GM21717 (cell line): ENCODE measurements at regions not wholly inside any gene's neighbourhood (a gene's known extent, or its start where the extent isn't known, plus 50 kb on each side); places are given as distances from the start of the nearest gene placed in this dataset.
"Not testable (repeated sequence)": the region's sequence is repeated elsewhere in the genome, so short reads cannot be mapped to it uniquely, and the experiment has no call there.

Source experiments
- ATAC-seq: cut with Tn5 transposase; IDR thresholded peaks from one replicate; pipeline ENCODE4 v1.9.1; 2021; ENCODE audit warnings: mild to moderate bottlenecking, moderate library complexity; ENCODE audit not compliant: unreplicated experiment

DNA sequence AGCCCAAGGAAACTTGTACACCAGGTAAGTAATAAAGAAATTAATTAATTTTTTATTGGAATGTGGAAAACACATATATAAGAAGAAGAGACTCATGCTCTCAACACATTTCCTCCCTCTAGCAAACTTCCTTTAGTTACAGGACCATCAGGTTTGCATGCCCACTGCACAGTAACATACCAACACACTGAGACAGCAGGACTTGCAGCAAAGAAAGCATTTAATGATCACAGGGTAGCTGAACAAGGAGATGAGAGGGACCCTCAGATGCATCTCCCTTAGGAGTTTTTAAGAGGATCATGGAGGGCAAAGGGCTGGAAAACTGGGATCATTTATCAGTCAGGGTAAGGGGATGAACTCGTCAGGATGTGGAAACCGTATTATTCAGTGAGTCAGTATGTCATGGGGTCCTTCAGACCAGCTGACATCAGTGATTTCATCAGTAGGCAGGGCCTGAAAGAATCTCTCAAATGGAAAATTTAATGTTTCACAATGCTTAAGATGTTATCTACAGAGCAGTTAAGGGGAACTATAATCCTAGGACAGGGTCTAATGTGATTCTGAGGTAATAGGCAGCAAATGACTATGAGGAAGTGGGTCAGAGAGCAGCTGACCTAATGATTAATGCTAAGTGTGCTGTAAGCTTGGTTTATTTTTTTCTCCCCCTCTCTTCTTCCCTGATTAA, 193.8 kb upstream of the RND3 start:
- no peak for ATAC-seq

DNA sequence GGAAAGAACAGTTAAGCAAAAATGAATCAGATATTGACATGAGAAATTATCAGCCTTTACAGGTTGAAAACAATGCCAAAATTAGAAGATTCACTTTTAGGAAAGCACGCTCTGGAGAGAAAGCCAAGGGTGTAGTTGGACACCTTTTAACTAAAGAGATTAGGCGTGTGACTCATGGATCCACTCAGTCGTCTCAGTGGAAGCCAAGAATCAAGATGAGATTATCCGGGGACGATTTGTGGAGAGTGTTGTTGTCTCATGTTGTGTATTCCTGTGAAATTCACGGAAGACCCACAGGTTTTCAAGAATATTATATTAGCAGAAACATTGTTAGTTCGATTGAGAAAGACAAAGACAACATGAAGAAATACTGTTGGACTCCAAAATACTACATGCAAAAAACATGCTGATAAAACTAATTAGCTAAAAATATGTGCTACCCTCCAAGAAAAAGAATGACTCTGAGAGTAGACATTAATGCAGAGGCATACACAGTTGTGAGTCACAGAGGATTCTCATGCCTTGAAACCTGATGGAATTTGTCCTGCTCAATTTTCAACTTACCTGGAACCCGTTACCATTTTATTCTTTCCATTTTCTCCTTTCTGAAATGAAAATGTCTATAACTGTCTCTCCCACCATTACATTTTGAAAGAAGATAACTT, 192.1 kb upstream of the RND3 start:
- no peak for ATAC-seq

DNA sequence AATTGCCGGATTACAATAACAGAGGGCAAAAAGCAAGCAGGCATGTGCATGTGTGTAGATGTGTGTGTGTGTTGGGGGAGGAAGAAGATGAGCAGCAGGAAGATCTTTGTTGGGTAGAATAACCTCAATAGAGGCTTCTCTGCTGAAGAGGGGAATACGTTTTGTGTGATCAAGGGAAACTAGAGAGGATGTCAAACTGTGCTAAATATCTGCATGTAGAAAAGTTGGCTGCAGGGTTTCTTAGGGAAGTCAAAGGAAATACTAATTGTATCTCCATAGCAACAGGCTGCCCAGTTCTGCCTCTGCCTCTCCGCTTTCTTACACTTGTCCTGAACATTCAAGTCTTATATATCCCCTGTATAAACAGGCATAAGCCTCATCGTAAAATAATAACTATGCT, 190.1 kb upstream of the RND3 start:
- ATAC-seq: no peak

DNA sequence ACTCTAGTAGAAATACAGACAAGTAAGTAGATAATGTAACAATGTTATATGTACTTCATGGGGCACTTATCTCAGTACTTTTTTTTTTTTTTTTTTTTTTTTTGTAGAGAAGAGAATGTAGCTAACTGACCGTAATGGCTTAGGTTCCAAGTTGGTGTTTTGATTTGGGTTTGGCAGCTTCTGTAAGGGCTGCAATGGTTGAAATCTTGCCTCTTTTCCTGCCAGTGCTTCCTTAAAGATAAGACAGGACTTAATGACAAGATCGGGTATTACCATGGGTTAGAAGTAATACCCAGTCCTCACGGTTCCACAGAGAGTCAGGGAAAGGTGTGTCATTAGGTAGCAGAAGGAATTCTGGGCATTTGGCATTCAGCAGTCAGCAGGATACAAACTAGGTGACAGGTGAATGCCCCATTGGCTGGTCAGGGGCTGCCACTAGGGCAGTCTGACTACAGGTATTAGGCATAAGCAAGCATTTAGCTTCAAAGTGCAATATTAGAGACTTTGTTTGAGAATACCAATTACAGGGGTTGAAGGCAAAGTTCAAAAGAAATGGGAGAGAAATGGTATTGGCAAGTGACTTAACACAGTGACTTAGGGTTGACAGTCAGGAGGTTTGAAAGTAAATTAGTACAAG, 189.4 kb upstream of the RND3 start:
- ATAC-seq: no peak

DNA sequence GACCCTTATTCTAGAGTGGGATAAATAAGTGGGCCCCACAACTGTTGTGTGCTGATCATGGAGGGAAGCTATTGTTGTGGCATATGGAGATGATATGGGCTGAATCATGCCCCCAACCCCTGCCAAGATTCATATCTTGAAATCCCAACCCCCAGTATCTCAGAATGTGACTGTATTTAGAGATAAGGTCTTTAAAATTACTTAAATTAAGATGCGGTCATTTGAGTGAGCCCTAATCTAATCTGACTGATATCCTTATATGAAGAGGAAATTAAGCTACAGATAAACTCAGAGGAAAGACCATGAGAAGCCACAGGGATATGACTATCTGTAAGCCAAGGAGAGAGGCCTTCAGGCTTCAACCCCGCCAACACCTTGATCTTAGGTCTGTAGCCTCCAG, 188.3 kb upstream of the RND3 start:
- no peak for ATAC-seq

DNA sequence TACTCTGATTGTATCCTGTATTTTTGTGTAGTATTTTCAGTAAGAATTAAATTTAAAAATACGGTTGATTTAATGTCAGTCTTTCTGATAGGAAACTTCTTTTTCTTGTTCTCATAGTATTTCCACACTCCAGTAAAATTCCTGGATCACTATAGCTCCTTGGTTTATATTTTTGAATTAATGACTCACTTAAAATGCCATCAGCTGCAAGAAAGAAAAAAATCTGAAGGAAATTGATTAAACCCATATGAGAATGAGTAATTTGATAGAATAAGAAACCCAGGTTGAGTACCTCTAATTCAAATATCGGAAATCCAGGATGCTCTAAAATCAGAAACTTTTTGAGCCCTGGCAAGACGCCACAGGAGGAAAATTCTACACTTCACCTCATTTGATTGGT, 186.8 kb upstream of the RND3 start:
- ATAC-seq: no peak

DNA sequence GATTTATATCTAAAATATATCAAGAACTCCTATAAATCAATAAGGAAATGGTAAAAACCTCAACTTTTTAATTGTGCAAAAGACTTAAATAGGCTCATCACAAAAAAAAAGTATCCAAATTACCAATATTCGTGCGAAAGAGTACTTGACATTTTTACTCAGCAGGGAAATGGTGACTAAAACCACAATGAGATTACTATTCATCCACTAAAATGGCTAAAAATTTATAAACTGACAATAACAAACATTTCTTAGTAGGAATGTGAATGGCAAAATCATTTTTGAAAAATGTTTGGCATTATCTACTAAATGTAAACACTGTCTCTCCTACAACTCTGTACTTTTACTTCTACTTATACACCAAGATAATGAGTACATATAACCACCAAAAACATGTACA, 184.8 kb upstream of the RND3 start:
- no peak for ATAC-seq

DNA sequence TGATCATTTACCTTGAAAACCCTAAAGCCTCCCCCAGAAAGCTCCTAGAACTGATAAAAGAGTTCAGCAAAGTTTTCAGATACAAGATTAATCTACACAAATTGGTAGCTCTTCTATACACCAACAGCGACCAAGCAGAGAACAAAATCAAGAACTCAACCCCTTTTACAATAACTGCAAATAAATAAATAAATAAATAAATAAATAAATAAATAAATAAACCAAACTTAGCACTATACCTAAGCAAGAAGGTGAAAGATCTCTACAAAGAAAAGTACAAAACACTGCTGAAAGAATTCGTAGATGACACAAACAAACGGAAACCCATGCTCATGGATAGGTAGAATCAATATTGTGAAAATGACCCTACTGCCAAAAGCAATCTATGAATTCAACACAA, 182.0 kb upstream of the RND3 start:
- ATAC-seq: no peak

DNA sequence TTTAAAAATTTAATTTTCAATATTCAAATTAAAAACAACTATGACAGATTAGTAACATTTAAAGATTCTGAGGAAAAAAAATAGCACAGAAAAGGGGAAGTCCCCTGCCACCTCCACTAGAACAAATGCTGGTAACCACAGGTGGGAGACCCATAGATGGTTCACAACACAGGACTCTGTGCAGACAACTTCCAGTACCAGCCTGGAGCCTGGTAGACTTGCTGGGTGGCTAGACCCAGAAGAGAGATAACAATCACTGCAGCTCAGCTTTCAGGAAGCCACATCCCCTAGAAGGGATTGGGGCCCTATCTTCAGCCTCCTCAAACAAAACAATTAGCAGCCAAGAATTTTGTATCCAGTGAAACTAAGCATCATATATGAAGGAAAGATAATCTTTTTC, 179.6 kb upstream of the RND3 start:
- ATAC-seq: not testable (repeated sequence)

DNA sequence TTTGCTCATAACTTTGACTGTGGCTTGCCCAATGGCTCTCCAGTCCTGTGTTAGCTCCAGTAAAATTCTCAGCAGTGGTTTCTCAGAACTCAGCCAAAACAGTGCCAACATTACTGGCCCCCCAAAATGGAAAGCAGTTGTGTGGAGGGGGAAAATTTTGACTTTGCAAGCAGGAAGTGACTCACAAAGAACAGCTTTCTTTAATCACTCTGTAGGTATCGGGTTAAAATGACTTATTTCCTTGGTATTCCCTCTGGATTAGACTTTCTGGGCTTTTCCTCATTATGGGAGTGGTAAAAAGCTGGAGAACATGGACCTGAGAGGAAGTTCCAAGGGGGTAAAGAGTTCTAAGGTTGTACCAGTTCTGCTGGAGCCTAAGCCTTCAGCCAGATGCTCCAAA, 175.7 kb upstream of the RND3 start:
- ATAC-seq: no peak

DNA sequence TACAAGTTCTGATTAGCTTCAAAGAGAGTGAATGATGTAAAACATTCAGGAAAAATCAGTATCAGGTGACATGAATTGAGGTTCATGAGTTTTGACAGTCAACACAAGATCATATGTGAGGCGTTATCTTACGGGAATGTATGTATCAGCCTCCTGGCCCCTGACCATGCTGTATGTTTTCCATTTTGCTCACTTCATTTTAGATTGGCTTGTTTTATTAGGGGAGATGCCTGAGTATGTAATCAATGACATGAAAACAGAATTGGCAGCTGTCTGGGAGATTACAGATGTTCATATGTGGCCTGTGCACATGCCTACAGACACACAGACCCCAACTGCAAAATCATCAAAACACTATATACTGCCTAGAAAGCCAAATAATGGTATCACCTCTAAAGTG, 168.5 kb upstream of the RND3 start:
- ATAC-seq: no peak

DNA sequence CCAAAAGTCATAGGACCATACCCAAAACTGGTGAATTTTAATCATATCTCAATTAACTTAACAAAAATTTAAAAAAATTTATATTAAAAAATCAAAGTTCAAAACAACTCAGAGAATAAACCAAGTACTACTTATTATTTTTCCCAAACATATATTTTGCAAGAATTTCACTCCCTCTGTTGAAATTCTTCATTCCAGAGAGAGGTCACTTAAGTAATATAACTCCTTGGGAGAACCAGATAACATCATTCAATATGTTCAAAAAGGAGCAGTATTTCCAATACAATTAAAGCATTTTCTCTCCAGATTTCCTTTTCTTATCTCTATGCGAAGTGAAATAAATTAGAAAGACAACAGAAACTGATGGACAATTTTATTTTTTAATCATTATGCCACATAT, 165.9 kb upstream of the RND3 start:
- ATAC-seq: no peak

DNA sequence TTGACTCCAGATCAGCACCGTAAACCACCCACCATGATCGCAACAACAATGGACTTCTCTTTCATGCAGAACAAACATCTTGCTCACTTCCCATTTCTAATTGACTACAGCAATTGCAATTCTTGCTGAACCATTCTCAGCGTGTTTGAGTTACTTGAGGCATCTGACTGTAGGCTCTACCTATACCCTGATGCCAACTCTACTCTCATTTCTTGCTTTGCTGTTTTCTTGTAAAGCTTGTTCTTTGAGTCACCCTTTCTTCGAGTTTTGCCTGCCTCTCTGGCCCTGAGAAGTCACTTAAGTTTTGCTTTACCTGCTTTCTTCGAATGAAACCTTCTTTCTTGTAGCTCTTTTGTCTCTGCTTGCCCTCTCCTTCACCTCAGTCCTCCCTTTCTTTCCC, 160.5 kb upstream of the RND3 start:
- ATAC-seq: no peak

DNA sequence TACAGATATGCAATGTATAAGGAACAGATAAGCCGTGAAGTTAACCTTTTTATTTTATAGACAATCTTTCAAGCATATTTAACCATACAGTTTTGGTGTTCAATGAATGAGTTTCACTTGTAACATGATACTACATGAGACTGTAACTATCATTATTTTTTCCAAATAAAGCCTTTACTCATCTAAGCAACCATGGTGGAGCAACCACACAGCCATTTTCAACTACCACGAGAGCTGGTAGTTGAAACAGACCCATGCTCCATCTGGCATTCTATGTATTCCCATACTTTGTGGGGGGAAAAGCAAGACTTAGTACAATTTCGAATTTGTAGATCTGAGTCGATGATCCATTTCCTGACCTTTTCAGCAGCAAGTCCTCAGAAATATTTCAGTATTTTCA, 159.3 kb upstream of the RND3 start:
- ATAC-seq: no peak

DNA sequence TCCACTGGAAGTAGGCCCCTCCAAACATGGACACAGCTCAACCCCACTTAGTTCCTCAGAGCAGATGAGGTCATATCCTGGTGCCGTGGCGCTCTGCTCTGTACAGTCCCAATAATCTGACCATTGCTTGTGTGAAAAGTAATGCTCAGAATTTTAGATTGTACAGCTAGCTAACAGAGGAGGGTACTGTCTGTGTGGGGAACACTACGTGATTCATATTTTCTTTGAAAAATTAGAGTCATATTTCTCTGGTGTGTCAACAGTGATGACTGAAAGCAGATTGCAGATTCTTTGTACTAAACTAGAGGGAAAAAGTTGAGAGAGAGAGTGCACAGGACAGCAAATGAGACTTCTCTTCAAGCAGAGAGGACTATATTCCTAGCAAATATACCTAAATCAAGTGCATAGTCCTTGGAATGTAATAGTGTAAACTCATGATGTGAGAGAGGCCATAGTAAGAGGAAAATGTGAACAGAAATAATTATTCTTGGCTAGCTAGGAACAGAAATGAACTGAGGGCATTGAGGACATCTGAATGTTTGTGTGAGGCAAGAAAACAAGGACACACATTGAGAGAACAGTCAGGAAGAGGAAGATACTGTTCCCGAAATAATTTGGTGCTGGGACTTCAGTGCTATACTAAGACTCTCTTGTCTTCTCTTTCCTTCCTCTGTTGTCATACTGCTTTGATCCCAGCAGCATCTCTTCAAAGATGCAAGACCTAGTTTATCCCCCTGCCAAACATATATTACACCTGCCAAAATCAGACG, 157.0 kb upstream of the RND3 start:
- no peak for ATAC-seq

DNA sequence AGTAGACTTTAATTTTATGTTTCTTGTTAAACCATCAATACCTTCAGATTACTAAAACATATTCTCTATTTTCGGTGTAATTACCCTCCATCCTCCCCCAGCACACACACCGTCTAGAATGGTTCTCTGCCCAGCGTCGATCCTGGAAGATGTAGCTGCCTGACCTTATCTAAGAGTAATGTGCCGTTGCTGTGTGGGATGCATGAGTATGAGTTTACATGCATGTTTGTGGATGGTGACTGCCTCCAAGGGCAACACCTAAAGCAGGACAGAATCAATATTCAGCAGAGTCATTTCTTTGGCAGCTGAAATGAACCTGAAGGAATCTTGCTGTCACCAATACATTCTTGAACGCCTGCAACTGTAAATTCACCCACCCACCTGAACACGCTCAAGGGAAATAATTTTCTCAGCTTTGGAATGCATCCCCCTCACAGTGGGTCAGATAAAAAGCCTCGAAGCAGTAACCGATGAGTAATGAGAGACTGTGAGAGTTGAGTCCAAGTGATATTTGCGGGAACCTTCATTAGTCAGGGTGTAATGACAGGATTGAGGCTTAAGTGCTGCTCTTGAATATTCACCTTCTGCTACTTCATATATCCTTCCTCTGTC, 155.8 kb upstream of the RND3 start:
- no peak for ATAC-seq

DNA sequence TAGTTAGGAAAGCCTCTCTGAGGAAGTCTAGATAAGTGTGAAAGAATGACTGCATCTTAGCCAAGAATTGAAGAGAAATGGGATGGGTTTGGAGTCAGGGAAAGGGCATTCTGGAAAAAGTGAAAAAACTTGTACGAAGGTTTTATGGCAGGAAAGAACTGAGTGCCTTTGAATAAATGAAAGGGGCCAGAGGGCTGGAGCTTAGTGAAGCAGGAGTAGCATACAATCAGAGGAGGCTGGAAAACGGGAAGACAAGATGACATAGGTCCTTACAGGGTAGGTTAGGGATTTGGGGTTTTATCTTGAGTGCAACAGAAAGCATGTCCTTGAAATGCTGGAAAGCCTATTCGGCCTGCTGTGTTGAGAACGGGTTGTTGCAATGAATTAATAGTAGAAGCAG, 152.6 kb upstream of the RND3 start:
- ATAC-seq: no peak

DNA sequence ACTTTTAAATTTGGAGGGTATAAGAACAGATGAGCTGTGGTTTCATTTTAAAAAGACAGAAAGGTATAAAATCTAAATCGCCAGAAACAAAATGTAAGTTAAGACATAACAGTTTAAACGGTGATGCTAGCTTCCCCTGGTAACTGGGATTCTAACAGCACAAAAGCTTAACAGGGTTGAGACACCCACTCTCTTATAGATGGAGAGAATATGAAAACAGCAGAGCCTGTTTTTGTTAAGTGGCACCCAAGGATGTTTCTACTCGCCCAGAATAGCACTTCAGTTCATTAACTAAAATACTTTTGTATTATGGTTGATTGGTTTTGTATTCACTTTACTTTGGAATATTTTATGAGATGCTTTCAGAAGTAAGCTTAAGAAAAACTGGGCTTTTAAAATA, 151.9 kb upstream of the RND3 start:
- no peak for ATAC-seq

DNA sequence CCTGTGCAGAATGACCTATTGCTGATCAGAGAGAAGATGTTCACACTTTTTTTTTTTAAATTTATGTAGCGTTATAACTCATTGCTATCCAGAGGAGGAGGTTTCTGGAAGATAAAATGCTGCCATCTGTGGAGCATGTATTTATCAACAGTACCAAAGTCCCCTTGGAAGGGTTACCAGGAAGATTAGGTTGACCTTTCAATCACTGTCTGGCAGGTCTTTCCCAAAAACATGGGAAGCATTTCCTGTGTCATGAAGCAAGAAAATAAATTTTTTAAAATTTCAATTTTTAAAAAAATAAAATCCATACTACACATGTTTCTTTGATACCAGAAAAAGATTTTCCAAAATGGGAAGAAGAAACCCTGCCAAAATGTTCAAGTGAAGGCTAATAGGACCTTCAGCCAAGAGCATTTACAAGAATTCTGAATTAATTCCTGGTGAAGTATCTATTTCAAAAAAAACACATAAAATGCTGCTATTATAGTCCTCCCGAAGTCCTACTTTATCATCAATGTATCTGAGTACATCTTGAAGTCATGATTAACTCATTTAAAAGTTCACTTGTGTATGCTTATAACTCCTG, 143.9 kb upstream of the RND3 start:
- no peak for ATAC-seq

DNA sequence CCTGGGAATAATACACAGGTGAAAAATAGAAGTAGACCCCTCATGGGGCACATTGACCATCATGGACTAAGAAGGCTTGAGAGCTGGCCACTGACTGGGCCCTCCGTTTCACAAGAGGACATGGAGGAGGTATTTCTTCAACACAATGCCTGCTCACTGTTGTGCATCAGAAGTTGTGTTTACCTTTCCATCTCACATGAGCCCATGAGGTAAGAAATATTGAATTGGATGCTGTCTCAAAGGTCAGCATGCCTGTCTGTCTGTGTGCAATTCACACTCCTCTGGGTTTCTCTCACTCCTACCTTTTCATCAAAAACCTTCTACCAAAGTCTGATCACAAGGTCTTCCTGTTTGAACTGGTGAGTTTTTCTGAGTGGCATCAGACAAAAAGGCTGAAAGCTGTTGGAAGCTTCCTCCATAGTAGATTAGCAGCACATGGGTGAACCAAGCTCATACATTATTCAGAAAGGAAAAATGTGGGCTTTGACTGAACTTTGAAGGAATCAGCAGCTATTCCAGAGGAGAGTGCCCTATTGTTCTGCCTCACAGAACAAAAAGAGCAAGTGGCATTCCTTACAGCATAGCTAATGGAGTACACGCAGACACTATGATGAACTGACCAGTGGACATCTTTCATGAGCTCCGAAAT, 143.2 kb upstream of the RND3 start:
- no peak for ATAC-seq
